Activated naive CD8-positive, alpha-beta T cell treated with anti-CD3 and anti-CD28 coated beads, Interleukin-2, amount 10 ng/mL, durations not matched to agents 7 days and 5 days (primary cell): ENCODE measurements at regions not wholly inside any gene's neighbourhood (a gene's known extent, or its start where the extent isn't known, plus 50 kb on each side); places are given as distances from the start of the nearest gene placed in this dataset.
A peak's percentile ranks its signal among the peaks of the same experiment; 100 is the strongest.

Source experiments
- ATAC-seq: fragments of 150-1000 bp; cut with Tn5 transposase; one replicate; pipeline ENCODE4 v1.10.0; 2021; ENCODE audit warnings: low read depth, moderate library complexity
- POLR2A ChIA-PET: fragments of 350-600 bp; sonication (Branson Sonifier 250); formaldehyde crosslinking; loops from one replicate; lab custom pipeline; 2021; ENCODE audit warnings: antibody characterized with exemption; lab: Charles Lee
- DNase-seq: peaks from one replicate; pipeline ENCODE4 v3.0.0; 2021
- H3K27ac Mint-ChIP-seq: one replicate; pipeline ENCODE4 v1.8.0; 2022; ENCODE audit warnings: mild to moderate bottlenecking, mixed read lengths
- H3K27me3 Mint-ChIP-seq: one replicate; pipeline ENCODE4 v1.8.0; 2022; ENCODE audit warnings: mild to moderate bottlenecking, moderate library complexity, mixed read lengths
- H3K36me3 Mint-ChIP-seq: one replicate; pipeline ENCODE4 v1.8.0; 2021; ENCODE audit warnings: mild to moderate bottlenecking, mixed read lengths
- H3K4me1 Mint-ChIP-seq: one replicate; pipeline ENCODE4 v1.8.0; 2021; ENCODE audit warnings: mixed read lengths
- H3K4me3 Mint-ChIP-seq: one replicate; pipeline ENCODE4 v1.8.0; 2022; ENCODE audit warnings: mild to moderate bottlenecking, moderate library complexity, mixed read lengths
- H3K9me3 Mint-ChIP-seq: one replicate; pipeline ENCODE4 v1.8.0; 2021; ENCODE audit warnings: mixed read lengths

DNA sequence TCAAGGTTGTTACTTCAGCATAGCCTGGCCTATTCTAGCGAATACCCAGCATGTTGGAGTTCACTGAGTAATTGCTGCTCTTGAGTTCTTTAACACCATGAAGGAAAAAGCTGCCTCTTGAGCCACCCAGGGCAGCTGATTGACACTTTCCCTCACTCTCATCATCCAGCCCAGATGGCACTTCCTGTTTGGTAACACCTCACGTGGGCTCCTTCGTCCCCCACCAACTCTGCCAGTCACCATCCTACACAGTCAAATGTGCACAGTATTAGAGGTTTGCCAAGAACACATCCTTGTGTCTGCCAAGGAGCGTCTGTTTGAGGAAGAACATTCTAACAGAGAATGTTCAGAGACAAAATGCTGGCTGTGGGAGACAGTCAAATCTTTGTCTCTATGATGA lies 266.3 kb downstream of the RPLP1 start:
- Mint-ChIP-seq H3K27ac (peak overlapping the region; percentile 82), H3K4me1 (peaks cover 84% of the 10 kb centered on the region), H3K9me3 (no peaks in the 10 kb centered on the region), H3K4me3 (no peak overlapping the region), H3K27me3 (no peaks in the 10 kb centered on the region), H3K36me3 (peaks cover 5% of the 10 kb centered on the region)
- POLR2A ChIA-PET: interaction anchor here (1.0 to 2.3 kb wide), 7 partner anchors 14 to 381 kb away, joined by 3 to 8 read pairs (median 6); partner anchors contain the start of gene TLE3
- DNase-seq (no peak), ATAC-seq (peak; percentile 11)

DNA sequence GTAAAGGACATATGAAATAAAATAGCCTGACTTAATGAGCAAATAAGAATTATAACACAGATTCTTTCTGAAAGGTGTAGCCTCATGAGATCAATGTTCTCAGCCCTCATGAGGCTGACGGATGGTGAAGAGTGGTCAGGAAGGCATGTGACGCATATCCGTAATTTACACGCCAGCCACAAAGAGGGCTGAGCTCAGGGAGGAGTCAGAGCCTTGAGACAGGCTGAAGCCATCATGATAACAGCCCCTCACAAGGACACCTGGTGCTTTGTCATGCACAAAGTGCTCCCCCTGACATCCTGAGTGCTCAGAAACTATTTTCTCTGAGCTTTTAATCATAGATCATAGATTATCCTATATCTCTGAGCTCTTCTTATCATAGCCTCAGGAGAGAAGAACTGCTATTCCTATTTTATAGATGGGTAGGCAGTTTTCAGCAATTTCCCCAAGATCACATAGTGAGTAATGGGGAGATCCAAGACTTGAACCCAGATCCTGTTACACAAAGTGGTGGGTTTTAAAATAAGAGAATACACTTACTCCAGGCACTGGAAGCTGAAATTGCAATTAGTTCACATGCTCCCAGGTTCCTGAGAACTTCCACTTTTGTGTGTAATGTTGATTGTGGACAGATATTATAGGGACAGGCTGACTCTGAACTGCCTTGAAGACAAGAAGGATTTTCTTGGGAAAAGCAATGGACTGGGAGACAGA lies 267.1 kb downstream of the RPLP1 start:
- no peaks in the 10 kb centered on the region for H3K9me3 Mint-ChIP-seq
- POLR2A ChIA-PET: interaction anchor here (1.0 to 2.3 kb wide), 7 partner anchors 13 to 380 kb away, joined by 3 to 8 read pairs (median 6); partner anchors contain the start of gene TLE3
- H3K4me1 Mint-ChIP-seq: peaks cover 82% of the 10 kb centered on the region
- H3K27ac Mint-ChIP-seq: peak overlapping the region; percentile 82
- H3K36me3 Mint-ChIP-seq: peaks cover 7% of the 10 kb centered on the region
- ATAC-seq (peak; percentile 91), DNase-seq (no peak)
- peaks cover 2% of the 10 kb centered on the region for H3K27me3 Mint-ChIP-seq
- H3K4me3 Mint-ChIP-seq: peak overlapping the region; percentile 44

DNA sequence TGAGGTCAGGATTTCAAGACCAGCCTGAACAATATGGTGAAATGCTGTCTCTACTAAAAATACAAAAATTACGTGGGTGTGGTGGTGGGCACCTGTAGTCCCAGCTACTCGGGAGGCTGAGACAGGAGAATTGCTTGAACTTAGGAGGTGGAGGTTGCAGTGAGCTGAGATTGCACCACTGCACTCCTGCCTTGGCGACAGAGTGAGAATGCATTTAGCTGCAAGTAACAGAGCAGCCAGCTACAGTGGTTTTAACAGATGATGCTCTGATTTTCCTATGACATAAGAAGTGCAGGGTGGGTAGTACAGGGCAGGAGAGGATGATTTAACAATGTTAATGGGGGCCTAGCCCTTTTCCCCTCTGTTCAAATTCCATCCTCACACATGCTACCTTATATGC lies 267.9 kb downstream of the RPLP1 start:
- H3K36me3 Mint-ChIP-seq: peaks cover 6% of the 10 kb centered on the region
- peak overlapping the region; percentile 82 for H3K27ac Mint-ChIP-seq
- no peak overlapping the region for H3K4me3 Mint-ChIP-seq
- no peak for DNase-seq
- ATAC-seq: no peak
- peaks cover 81% of the 10 kb centered on the region for H3K4me1 Mint-ChIP-seq
- POLR2A ChIA-PET: interaction anchor here (0.6 to 2.3 kb wide), 5 partner anchors 35 to 847 kb away, joined by 4 to 8 read pairs (median 5); no protein-coding TSS in a partner anchor
- peaks cover 6% of the 10 kb centered on the region for H3K27me3 Mint-ChIP-seq
- no peaks in the 10 kb centered on the region for H3K9me3 Mint-ChIP-seq

DNA sequence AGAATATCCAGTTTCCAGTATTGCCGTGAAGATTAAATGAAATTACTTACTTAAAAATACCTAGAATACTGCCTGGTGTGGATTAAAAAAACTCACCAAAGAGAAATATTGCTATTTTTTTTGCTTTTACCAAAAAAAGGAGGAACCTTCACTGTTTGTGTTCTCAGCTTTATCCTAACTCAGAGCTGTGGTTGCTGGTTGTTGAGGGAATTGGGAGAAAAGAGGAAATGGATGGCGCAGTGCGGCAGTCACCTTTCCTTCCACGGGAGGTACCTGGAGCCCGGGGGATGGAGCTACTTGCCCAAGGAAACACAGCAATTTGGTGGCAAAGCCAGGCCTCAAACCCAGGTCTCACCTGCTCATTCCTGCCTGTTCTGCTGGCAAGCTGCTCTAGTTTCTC lies 270.3 kb downstream of the RPLP1 start:
- H3K9me3 Mint-ChIP-seq: no peaks in the 10 kb centered on the region
- DNase-seq (no peak), ATAC-seq (no peak)
- H3K27ac Mint-ChIP-seq: no peak overlapping the region
- H3K4me1 Mint-ChIP-seq: peaks cover 77% of the 10 kb centered on the region
- POLR2A ChIA-PET: interaction anchor here (2.7 kb wide), 1 partner anchor 8 kb away, joined by 7 read pairs; no protein-coding TSS in a partner anchor
- H3K27me3 Mint-ChIP-seq: peaks cover 6% of the 10 kb centered on the region
- no peak overlapping the region for H3K4me3 Mint-ChIP-seq
- peaks cover 2% of the 10 kb centered on the region for H3K36me3 Mint-ChIP-seq

DNA sequence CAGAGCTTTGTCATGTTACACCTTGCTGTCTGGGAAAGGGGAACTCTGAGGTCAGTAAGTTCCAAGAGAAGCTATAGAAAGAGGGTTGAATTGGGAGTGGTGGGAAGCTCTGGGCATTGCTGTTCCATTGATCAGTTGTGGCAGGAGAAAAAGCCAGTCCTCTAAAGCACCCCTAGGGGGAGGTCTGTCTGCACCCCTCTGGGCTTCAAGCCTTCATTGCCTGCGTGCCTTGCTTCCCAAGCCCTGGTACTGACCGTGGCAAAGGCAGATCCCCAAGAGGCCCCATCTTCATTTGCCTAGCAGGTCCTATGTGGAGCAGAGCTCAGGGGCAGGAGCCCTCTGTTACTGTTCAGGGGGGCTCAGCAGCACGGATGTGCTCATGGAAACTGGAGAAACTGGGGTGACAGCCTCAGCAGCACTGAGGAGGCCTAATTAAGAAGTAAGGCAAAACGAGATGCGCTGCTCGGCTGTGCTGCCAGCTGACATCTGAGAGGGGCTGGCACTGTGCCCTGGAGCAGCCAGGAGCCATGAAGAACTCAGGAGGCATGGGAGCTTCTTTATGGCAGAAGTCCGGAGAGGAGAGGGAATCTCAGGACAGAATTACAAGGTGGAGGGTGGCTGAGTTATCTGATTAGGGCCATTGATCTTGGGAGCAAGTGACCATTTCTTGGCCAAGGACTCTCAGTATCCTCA lies 270.9 kb downstream of the RPLP1 start:
- H3K4me1 Mint-ChIP-seq: peaks cover 74% of the 10 kb centered on the region
- peaks cover 2% of the 10 kb centered on the region for H3K36me3 Mint-ChIP-seq
- H3K27ac Mint-ChIP-seq: no peak overlapping the region
- DNase-seq: no peak
- POLR2A ChIA-PET: interaction anchor here (2.7 kb wide), 1 partner anchor 9 kb away, joined by 7 read pairs; no protein-coding TSS in a partner anchor
- ATAC-seq: no peak
- H3K27me3 Mint-ChIP-seq: peaks cover 6% of the 10 kb centered on the region
- no peaks in the 10 kb centered on the region for H3K9me3 Mint-ChIP-seq
- H3K4me3 Mint-ChIP-seq: no peak overlapping the region

DNA sequence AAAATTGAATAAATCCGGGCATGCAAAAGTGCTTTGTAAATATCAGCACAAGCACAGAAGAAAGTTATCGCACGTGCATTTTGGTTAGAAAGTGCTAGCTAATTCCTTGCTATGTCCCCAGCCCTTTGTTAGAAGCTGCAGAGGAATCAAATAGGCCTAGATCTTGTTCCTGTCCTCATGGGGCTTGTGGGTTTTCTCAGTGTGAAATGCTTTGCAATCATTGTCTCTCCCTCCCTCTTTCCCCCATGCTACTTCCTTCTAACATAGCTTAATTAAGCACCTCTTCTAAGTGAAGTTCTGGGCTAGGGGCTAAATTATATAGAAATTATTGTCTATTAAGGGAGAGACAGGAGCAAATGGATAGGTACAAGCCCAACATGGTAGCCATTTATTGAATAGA lies 271.7 kb downstream of the RPLP1 start:
- peaks cover 6% of the 10 kb centered on the region for H3K27me3 Mint-ChIP-seq
- no peak for ATAC-seq
- POLR2A ChIA-PET: interaction anchor here (2.7 kb wide), 1 partner anchor 10 kb away, joined by 7 read pairs; no protein-coding TSS in a partner anchor
- no peak overlapping the region for H3K4me3 Mint-ChIP-seq
- H3K27ac Mint-ChIP-seq: peak overlapping the region; percentile 24
- no peaks in the 10 kb centered on the region for H3K9me3 Mint-ChIP-seq
- no peak for DNase-seq
- peaks cover 2% of the 10 kb centered on the region for H3K36me3 Mint-ChIP-seq
- peaks cover 76% of the 10 kb centered on the region for H3K4me1 Mint-ChIP-seq

DNA sequence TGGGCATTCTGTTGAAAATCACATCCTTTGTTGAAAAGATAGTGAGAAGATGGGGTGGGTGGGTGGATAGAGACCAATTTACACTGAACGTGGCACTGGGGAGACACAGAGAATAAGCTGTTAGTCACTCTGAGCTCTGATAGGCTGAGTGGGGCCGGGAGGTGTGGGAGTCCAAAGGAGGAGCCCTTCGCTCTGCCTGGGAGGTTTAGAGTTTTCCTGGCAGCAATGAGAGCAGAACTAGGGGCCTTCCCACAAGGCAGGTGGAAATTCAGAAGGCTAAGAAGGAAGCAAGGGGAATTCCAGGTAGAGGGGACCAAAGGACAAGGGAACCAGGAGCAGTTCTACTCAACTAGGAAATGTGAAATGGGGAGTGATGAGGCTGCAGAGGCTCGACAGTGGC lies 272.7 kb downstream of the RPLP1 start:
- Mint-ChIP-seq H3K4me1 (peaks cover 68% of the 10 kb centered on the region), H3K36me3 (peaks cover 2% of the 10 kb centered on the region), H3K9me3 (no peaks in the 10 kb centered on the region), H3K4me3 (no peak overlapping the region), H3K27me3 (peaks cover 6% of the 10 kb centered on the region), H3K27ac (peak overlapping the region; percentile 34)
- ATAC-seq (no peak), DNase-seq (no peak)
- POLR2A ChIA-PET: interaction anchor here (2.7 kb wide), 1 partner anchor 11 kb away, joined by 7 read pairs; no protein-coding TSS in a partner anchor

DNA sequence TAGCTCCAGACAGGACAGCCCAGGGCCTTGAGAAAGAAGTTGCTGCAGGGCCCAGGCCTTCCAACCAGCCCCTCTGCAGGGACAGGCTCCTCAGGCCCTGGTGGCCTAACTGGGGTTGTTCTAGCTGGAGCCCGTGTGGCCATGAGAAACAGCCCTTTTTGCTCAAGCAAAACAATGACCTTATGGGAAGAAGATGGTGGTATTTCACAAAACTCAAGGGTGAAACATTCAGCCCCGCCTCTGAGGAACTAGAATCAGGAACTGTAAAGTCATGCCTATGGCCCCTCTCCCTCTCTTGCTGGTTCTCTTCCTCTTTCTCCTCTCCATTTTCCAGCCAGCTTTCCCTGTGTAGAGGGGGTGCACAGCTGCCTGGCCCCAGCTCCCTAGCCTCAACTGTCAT lies 273.3 kb downstream of the RPLP1 start:
- peaks cover 6% of the 10 kb centered on the region for H3K27me3 Mint-ChIP-seq
- POLR2A ChIA-PET: no interaction called here
- peak overlapping the region; percentile 27 for H3K27ac Mint-ChIP-seq
- peaks cover 2% of the 10 kb centered on the region for H3K36me3 Mint-ChIP-seq
- ATAC-seq: no peak
- H3K4me1 Mint-ChIP-seq: peaks cover 65% of the 10 kb centered on the region
- H3K9me3 Mint-ChIP-seq: no peaks in the 10 kb centered on the region
- H3K4me3 Mint-ChIP-seq: no peak overlapping the region
- DNase-seq: no peak

DNA sequence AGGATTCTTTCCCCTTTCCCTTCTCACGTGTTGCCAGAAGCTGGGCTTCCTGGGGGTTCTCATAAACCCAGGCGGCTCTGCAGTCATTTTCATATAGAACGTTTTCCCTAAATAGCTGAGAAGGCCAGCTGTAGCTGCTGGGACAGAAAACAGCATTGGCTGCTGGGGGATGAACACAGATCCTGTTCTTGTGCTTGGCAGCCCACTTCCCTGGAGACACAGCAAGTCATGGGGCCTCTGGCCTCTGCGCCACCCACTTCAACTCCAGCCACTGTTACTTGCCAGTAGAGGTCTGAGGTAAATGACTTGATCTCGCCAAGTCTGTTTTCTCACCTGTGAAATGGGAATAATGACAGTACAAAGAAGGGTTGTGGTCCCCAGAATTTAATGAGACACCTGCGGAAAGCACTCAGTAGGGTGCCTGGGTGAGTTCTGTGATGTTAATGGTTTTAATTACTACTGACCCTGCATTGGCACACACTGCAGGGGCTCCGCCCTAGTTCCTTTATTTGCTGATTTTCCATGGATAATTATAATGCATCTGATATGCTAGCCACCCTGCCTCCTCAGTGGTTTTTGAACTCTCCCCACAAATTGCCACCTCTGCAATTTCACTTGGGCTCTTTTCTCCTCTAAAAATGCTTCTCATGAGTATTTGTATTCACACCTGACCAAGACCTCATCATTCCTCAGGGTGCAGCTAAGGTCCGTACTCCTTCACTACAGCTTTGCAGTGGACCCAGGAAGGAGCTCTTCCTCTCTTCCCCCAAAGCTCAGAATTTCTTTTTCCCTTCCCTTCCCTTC lies 274.7 kb downstream of the RPLP1 start:
- ATAC-seq (no peak), DNase-seq (no peak)
- Mint-ChIP-seq H3K4me3 (no peak overlapping the region), H3K27me3 (peaks cover 6% of the 10 kb centered on the region), H3K4me1 (peaks cover 56% of the 10 kb centered on the region), H3K36me3 (peaks cover 2% of the 10 kb centered on the region), H3K9me3 (no peaks in the 10 kb centered on the region), H3K27ac (no peak overlapping the region)
- POLR2A ChIA-PET: no interaction called here

DNA sequence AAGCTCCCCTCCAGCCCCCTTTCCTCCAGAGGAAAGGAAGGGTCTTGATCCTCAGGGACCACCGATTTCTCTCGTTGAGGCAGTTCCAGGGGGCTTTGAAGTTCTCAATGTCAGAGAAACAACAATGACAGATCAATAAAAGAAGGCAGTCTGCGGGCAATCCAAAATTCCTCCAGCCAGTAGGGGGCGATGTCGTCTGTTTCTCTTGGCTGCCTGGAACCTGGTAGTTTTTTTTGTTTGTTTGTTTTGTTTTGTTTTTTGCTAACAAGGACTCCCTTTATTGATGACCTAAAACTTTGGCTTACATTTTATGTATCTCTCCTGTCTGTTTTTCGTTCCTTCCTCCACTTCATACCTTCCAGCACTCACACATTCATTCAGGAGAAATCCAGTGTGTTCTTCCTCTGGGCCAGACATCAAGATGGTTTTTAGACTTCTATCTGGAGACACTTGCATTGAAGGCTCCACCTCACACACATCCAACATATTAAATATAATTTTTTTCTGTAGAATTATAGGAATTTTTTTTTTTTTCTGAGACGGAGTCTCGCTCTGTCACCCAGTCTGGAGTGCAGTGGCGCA lies 276.6 kb downstream of the RPLP1 start:
- H3K27ac Mint-ChIP-seq: no peak overlapping the region
- H3K4me3 Mint-ChIP-seq: no peak overlapping the region
- no peaks in the 10 kb centered on the region for H3K9me3 Mint-ChIP-seq
- H3K4me1 Mint-ChIP-seq: peaks cover 43% of the 10 kb centered on the region
- peaks cover 12% of the 10 kb centered on the region for H3K27me3 Mint-ChIP-seq
- POLR2A ChIA-PET: no interaction called here
- ATAC-seq (no peak), DNase-seq (peak; percentile 73)
- peaks cover 5% of the 10 kb centered on the region for H3K36me3 Mint-ChIP-seq

DNA sequence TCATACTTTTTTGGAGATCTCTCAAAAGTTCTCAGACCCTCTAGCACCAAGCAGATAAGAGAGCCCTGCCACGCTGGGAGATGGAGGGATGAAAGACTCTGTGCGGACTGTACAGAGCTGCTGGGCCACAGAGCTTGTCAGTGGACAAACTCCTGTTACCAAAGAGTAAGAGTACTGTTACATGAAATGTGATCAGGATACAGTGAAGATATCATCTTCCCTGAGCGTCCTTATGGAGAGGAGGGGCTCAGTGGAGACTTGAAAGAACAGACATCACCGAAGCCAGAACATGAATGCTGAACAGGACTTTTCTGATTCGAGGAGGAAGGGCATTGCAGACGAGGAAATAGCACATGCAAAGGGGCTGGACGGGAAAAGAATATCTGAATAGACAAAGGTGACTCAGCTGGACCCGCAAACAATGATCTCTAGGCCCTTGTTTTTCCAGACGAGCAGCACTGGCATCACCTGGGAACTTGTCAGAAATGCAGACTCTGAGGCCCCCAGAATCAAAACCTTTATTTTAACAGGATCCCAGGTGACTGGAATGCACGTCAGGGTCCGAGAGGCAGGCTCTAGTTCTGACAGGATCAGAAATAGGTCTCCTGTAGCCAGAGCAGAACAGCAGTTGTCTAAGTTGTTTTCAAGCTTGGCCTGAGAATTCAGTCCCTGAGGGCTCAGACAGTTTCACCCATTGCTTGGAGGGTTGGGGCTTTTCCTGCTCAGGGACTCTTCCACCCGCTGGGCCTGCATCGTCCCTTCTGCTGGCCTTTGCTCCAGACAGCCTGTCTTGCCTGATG lies 277.9 kb downstream of the RPLP1 start:
- H3K36me3 Mint-ChIP-seq: peaks cover 4% of the 10 kb centered on the region
- peaks cover 6% of the 10 kb centered on the region for H3K27me3 Mint-ChIP-seq
- no peak overlapping the region for H3K27ac Mint-ChIP-seq
- DNase-seq (no peak), ATAC-seq (no peak)
- no peaks in the 10 kb centered on the region for H3K9me3 Mint-ChIP-seq
- peaks cover 33% of the 10 kb centered on the region for H3K4me1 Mint-ChIP-seq
- no peak overlapping the region for H3K4me3 Mint-ChIP-seq
- POLR2A ChIA-PET: no interaction called here

DNA sequence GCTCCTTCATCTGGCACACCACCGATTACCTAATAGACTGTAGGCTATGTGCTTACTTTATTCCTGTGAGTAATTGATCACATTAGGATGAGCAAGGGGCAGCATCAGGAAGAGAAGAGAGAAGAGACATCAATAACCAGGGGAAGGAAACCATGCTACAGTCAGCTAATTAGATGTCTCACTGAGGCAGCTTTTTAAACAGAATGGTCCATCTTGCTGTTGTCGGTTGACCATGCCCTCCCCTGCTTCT lies 278.4 kb downstream of the RPLP1 start:
- H3K27ac Mint-ChIP-seq: no peak overlapping the region
- no peak for ATAC-seq
- H3K9me3 Mint-ChIP-seq: no peaks in the 10 kb centered on the region
- no peak for DNase-seq
- H3K27me3 Mint-ChIP-seq: peaks cover 6% of the 10 kb centered on the region
- H3K36me3 Mint-ChIP-seq: peaks cover 4% of the 10 kb centered on the region
- H3K4me3 Mint-ChIP-seq: no peak overlapping the region
- POLR2A ChIA-PET: no interaction called here
- peaks cover 29% of the 10 kb centered on the region for H3K4me1 Mint-ChIP-seq
